GM12873 (cell line): ENCODE measurements at regions not wholly inside any gene's neighbourhood (a gene's known extent, or its start where the extent isn't known, plus 50 kb on each side); places are given as distances from the start of the nearest gene placed in this dataset.

ENCODE experiments used
- TF ChIP-seq, protein P1 (sequence below): IDR thresholded peaks from 2 replicates; pipeline ENCODE4 v1.5.1; 2012; ENCODE audit warnings: low read depth, mild to moderate bottlenecking, moderate library complexity, low read length, control low read depth; ENCODE audit not compliant: insufficient read depth; ENCODE audit errors: missing control alignments

DNA sequence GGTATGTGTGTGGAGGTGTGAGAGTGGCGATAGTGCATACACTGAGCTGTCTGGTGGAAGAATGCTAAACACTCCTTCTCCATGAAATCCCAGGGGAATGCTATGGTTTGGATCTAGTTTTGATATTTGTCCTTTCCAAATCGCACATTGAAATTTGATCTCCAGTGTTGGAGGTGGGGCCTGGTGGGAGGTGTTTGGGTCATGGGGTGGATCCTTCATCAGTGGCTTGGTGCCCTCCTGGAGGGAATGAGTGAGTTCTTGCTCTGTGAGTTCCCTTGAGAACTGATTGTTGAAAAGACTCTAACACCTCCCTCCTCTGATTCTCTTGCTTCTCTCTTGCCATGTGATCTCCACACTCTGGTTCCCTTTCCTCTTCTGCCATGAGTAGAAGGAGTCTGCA is 114.1 kb upstream of the HHIP start:
- TF ChIP-seq, protein P1, sequence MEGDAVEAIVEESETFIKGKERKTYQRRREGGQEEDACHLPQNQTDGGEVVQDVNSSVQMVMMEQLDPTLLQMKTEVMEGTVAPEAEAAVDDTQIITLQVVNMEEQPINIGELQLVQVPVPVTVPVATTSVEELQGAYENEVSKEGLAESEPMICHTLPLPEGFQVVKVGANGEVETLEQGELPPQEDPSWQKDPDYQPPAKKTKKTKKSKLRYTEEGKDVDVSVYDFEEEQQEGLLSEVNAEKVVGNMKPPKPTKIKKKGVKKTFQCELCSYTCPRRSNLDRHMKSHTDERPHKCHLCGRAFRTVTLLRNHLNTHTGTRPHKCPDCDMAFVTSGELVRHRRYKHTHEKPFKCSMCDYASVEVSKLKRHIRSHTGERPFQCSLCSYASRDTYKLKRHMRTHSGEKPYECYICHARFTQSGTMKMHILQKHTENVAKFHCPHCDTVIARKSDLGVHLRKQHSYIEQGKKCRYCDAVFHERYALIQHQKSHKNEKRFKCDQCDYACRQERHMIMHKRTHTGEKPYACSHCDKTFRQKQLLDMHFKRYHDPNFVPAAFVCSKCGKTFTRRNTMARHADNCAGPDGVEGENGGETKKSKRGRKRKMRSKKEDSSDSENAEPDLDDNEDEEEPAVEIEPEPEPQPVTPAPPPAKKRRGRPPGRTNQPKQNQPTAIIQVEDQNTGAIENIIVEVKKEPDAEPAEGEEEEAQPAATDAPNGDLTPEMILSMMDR, result no peak

DNA sequence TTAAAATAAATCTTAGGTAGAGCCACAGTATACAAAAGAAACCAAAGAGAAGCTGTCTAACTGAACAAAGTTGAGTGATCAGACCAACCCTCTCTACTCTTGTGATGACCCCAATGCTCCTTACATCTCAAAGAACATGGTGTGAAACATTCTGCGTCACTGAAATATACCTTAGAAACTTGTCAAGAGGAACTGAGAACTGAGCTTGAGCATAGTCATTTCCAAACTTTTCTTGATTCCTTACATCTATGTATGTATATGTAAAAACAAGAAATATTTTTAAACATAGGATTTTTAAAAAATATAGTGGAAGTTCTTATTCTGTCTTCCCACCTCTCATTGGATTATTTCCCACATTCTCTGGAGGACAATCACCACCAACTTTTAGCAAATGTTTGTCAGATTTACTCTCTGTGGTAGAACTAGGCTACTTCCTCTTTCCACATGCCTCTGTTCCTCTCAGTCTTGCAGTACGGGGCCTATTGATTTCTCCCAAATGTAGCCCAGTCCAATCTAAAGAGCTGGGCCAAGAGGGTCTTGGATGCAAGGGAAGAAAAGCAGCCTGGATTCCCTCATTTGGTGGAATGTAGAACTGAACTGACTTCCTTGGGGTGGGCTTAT is 98.2 kb upstream of the HHIP start:
- TF ChIP-seq, protein P1, result no peak

DNA sequence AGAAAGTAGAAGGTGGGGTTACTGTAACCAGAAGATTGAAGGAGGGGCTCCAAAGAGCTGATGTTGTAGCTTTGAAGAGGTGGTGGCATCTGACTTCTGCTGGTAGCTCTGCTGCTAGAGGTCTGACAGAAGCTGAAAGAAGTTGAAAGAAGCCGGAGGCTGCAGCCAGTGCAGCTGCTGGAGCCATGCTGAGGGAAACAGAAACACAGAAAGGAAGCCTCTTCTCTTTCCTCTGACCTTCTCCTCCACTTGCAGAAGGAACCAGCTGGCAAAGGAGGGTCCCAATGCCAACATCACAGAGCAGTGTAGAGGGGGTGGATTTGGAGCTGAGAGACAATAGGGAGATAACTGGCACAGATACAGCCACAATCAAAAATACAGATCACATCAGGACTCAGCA is 89.3 kb upstream of the HHIP start:
- TF ChIP-seq, protein P1, result no peak

DNA sequence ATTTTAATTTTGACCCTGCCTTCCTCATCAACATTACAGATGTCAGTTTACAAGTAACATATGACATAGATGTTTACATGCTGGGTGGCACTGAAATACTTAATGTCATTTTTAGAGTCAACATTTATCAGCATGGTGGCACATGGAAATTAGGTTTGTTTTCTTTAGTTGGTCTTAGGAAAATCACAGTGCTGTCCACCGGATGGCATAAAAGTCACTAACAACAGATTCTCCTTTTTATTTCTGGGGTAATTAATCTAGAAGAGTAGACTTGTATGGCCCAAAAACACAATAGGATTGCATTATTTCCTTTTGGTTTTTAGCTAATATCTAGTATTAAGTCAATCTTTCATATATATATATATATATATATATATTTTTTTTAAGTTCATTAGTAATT is 88.6 kb upstream of the HHIP start:
- TF ChIP-seq, protein P1, result no peak

DNA sequence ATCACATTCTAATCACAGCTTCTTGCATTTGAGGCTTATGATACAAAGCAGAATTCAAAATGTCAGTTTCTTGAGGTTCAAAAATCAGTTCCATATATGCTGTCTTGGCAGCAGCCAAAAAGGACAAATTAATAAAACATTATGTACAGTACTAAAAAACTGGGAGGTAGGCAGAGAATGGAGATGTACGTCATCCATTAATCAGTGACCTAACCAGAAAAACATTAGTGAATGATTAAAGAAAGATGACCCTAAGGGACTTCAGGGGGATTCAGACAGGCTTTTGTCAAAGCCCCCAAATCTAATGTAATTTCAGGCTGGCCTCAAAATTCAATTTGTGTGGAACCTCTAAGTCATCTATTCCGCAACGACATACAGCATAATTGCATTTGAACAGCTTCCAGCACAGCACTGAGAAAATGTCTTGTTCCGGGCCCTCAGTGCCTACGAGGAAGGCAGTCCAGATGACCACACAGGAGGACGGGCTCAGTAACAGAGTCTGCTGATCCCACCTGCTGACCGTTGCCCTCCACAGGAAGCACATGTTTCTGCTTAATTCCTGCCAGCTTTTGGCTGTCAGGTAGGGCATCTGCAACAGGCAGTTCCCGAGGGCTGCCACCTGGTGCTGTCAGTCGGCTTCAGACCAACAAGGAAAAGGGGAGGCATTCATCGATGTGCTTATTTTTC is 83.8 kb upstream of the HHIP start:
- TF ChIP-seq, protein P1, result no peak

DNA sequence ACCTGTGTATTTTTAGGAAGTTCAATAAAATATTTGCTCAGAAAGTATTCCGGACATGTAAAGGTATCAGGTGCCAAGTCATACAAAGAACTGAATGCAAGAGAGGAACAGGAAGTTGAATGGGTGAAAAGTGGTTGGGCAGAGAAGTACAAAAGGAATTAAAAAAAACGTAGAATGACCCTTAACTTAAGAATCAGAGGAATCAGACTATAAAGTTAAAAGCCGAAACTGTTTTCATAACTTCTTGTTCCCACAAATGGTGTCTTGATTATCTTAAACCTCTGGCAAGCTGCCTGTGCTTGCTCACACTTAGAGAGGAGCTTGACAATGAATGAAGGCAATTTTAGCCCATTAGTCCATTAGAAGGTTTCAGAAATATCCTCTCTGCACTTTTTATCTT is 81.6 kb upstream of the HHIP start:
- TF ChIP-seq, protein P1, result no peak

DNA sequence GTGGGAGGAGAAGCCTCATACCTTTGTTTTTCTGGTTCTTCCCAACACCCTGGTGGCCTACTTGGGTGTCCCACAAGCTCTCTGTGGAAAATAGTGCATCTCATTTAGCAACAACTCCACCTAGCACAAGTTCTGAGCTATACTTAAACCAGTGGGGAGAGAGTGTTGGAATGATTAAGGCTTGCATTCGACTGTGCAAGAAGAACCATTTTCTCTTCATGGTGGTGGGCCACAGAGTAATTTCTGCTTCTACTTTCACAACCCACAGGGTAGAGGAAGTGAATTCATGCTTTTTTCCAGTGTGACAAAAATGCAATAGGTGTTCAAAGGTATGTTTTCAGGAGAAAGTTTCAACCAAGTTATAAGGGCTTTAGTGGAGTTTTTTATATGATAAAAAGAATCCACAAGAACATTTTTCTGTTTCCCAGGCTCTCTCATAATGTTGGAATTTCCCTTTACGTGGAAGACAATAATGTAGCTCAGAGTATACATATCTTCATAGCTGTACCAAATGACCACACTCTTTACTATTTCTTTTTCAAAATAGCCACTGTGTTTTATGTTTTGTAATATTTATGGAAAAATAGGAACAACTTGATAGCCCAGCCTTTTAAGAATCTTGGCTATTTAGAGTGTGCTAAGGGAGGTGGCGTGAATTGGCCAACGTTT is 80.3 kb upstream of the HHIP start:
- TF ChIP-seq, protein P1, result no peak
